Suprapubic skin (tissue), 3 donors: ENCODE measurements at regions not wholly inside any gene's neighbourhood (a gene's known extent, or its start where the extent isn't known, plus 50 kb on each side); places are given as distances from the start of the nearest gene placed in this dataset.

Experiments
- POLR2A ChIP-seq, 2 donors: fragments of 450-650 bp; IDR thresholded peaks; one replicate each; pipeline ENCODE4 v1.6.1; 2017; ENCODE audit warnings: antibody characterized with exemption in 2 of 2, mild to moderate bottlenecking in 2 of 2, moderate library complexity in 2 of 2
- TF ChIP-seq, protein P1 (sequence below), 2 donors: fragments of 200-600 bp in 1 of 2; fragments of 450-650 bp in 1 of 2; sonication (generic) in 1 of 2; IDR thresholded peaks; one replicate each; pipeline ENCODE4 v1.5.1; 2016 to 2019; ENCODE audit warnings: antibody characterized with exemption in 2 of 2, mild to moderate bottlenecking in 1 of 2, moderate library complexity in 1 of 2

DNA sequence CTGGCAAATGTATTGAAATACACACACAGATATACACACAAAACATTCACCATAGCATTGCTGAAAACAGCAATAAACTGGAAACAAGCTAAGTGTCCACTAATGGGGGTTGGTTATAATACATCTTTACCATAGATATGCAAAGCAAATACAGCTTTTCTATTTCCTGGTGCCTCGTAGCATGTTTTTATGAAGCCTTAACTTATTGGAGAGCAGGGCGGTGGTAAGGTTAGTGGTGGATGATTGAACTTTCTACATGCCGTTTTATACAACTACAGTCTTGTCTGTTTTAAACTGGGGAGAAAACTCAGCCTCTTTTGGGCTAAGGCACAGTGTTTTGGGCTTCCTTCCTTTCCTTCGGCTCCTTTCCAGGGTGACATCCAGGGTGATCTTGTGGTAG, 104.5 kb downstream of the NR2F2 start:
- TF ChIP-seq, protein P1, sequence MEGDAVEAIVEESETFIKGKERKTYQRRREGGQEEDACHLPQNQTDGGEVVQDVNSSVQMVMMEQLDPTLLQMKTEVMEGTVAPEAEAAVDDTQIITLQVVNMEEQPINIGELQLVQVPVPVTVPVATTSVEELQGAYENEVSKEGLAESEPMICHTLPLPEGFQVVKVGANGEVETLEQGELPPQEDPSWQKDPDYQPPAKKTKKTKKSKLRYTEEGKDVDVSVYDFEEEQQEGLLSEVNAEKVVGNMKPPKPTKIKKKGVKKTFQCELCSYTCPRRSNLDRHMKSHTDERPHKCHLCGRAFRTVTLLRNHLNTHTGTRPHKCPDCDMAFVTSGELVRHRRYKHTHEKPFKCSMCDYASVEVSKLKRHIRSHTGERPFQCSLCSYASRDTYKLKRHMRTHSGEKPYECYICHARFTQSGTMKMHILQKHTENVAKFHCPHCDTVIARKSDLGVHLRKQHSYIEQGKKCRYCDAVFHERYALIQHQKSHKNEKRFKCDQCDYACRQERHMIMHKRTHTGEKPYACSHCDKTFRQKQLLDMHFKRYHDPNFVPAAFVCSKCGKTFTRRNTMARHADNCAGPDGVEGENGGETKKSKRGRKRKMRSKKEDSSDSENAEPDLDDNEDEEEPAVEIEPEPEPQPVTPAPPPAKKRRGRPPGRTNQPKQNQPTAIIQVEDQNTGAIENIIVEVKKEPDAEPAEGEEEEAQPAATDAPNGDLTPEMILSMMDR (IDR thresholded peaks at IDR 0.05): no peak
- TF ChIP-seq POLR2A (IDR thresholded peaks at IDR 0.05): no peak
